ENCODE measurements at regions not wholly inside any gene's neighbourhood (a gene's known extent, or its start where the extent isn't known, plus 50 kb on each side); places are given as distances from the start of the nearest gene placed in this dataset.

GRCh38 chrX:53746718-53747117, 60.2 kb upstream of the HUWE1 start:
- Histone ChIP-seq H3K79me2 (ENCODE audit: control insufficient read depth in 1 of 2, insufficient read depth in 2 of 2, low read length in 2 of 2) (no peaks in the 10 kb centered on the region), H2BK120ac (replicated peaks; ENCODE audit: low read depth, low read length) (no peak overlapping the region), H2BK5ac (ENCODE audit: low read depth, low read length) (no peak overlapping the region), H3K79me1 (ENCODE audit: low read depth, low read length) (no peaks in the 10 kb centered on the region), H3K4me3 (ENCODE audit: extremely low read depth in 1 of 4, insufficient read depth in 2 of 4, low read depth in 3 of 4, low read length in 4 of 4) (no peak overlapping the region), H3K9ac (replicated peaks in 1 of 4; ENCODE audit: extremely low read depth in 1 of 4, low read depth in 3 of 4, low read length in 3 of 4) (no peak overlapping the region), H3K56ac (replicated peaks; ENCODE audit: insufficient read length, low read depth, low read length) (no peak overlapping the region), H2BK15ac (ENCODE audit: low read length) (no peak overlapping the region), H3K4ac (replicated peaks; ENCODE audit: insufficient read length, low read depth, low read length) (no peak overlapping the region), H2AK5ac (ENCODE audit: low read depth, low read length) (no peak overlapping the region), H3K4me1 (replicated peaks in 1 of 4; ENCODE audit: control insufficient read depth in 3 of 4, insufficient read depth in 4 of 4, low read length in 3 of 4) (no peaks in the 10 kb centered on the region), H3K18ac (ENCODE audit: extremely low read depth, low read length) (no peak overlapping the region), H2AFZ (ENCODE audit: low read length) (no peak overlapping the region), H3K36me3 (ENCODE audit: control insufficient read depth in 2 of 4, insufficient read depth in 4 of 4, low read length in 3 of 4) (no peaks in the 10 kb centered on the region), H2BK12ac (ENCODE audit: low read depth, low read length) (no peak overlapping the region), H4K91ac (replicated peaks; ENCODE audit: insufficient read length, low read length) (no peak overlapping the region), H4K20me1 (replicated peaks in 1 of 2; ENCODE audit: control insufficient read depth in 1 of 2, insufficient read depth in 2 of 2, low read length in 2 of 2) (no peaks in the 10 kb centered on the region), H3K27me3 (replicated peaks in 1 of 4; ENCODE audit: control insufficient read depth in 3 of 4, extremely low read depth in 1 of 4, insufficient read depth in 3 of 4, low read length in 3 of 4) (no peaks in the 10 kb centered on the region), H3K9me3 (ENCODE audit: insufficient read depth in 2 of 2, low read depth in 1 of 2, low read length in 1 of 2) (no peaks in the 10 kb centered on the region), H3K4me2 (ENCODE audit: insufficient read depth in 1 of 2, low read depth in 2 of 2, low read length in 2 of 2) (no peak overlapping the region), H3K23me2 (ENCODE audit: low read depth, low read length) (no peaks in the 10 kb centered on the region), H4K5ac (ENCODE audit: insufficient read length, low read depth, low read length) (no peak overlapping the region), H3K23ac (ENCODE audit: insufficient read length) (no peak overlapping the region), H2BK20ac (ENCODE audit: low read length) (no peak overlapping the region), H3K27ac (ENCODE audit: low read depth, low read length) (no peak overlapping the region), H3K14ac (ENCODE audit: insufficient read length) (no peak overlapping the region), H4K8ac (ENCODE audit: extremely low read depth, insufficient read depth, low read length) (no peak overlapping the region)
- CTCF ChIA-PET (ENCODE audit: partially characterized antibody) = no interaction called here
- FAIRE-seq (no peak), DNase-seq (ENCODE audit: low read depth in 1 of 2, low spot score in 2 of 2) (no peak)
- no CpG with 5 or more reads among the region's 1 CpG for WGBS, 2 experiments (ENCODE audit: extremely low coverage in 1 of 2, insufficient coverage in 1 of 2, insufficient read length in 1 of 2, insufficient replicate concordance in 2 of 2, low coverage in 1 of 2, low lambda C conversion rate in 2 of 2, missing lambda C conversion rate in 1 of 2)
- POLR2A ChIA-PET (ENCODE audit: partially characterized antibody) = no interaction called here
- TF ChIP-seq SIN3A (conservative IDR thresholded peaks at IDR 0.05 in 1 of 2, IDR thresholded peaks at IDR 0.05 in 1 of 2; ENCODE audit: low read depth in 1 of 2, low read length in 2 of 2) (no peak), RAD21 (IDR thresholded peaks at IDR 0.05 in 1 of 2, conservative IDR thresholded peaks at IDR 0.05 in 1 of 2; ENCODE audit: low read depth in 2 of 2, low read length in 2 of 2) (no peak), TBP (IDR thresholded peaks at IDR 0.05; ENCODE audit: low read depth, low read length) (no peak), SIRT6 (IDR thresholded peaks at IDR 0.05; ENCODE audit: low read length) (no peak), TAF7 (optimal IDR thresholded peaks at IDR 0.05; ENCODE audit: borderline replicate concordance, low read depth, low read length) (no peak), BCL11A (IDR thresholded peaks at IDR 0.05; ENCODE audit: low read depth in 2 of 2, low read length in 2 of 2) (no peak), KDM1A (IDR thresholded peaks at IDR 0.05; ENCODE audit: borderline replicate concordance, low read length) (no peak)

All from H1 (cell line).